ENCODE measurements at regions not wholly inside any gene's neighbourhood (a gene's known extent, or its start where the extent isn't known, plus 50 kb on each side); places are given as distances from the start of the nearest gene placed in this dataset.

DNA sequence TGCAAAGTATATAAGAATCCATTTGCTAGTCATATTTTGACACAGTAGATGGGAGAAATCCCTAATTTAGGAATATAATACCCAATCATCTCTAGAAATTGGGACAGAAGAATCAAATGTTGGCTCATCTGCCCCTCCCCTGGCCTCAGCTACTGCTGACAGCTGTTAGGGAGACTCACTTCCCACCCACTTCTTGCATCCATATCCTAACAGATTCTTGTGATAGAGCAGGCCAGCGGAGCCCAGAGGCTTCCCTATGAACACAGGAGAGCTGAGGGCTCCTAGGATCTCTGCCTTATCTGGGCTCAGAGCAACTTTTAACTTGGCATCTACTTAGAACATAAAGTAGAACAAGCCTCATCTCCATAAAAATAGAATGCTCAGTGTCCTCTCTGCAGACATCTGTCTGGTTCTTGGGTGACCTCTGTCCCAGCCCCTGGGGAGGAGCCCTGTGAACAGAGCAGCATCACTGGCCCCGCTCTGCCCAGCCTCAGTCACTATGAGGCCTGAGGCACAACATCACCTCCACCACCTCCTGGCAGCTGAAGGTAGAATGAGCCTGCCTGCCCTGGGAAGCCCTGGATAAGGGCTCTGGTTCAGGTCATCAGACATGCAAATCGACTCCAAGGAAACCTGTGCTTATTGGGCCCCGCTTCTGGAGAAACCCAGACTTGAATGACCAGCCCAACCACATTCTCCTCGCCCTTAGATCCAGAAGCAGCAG, 229.7 kb downstream of the ANKRD36B start:
- Histone ChIP-seq H3K4me1 (no peaks in the 10 kb centered on the region), H3K36me3 (no peaks in the 10 kb centered on the region), H3K4me3 (no peak overlapping the region), H3K27ac (no peak overlapping the region), H3K9me3 (no peaks in the 10 kb centered on the region), H3K27me3 (peaks cover 0 to 4% (median 0%) of the 10 kb centered on the region in 3 donors)
- TF ChIP-seq EP300 (IDR thresholded peaks at IDR 0.05), result no peak
- 58 to 76% methylated on average over 4 to 5 of the region's 5 CpGs for WGBS, 2 donors
- no peak for DNase-seq
- intact Hi-C loops (cut with DNase I), result no loop called here

DNA sequence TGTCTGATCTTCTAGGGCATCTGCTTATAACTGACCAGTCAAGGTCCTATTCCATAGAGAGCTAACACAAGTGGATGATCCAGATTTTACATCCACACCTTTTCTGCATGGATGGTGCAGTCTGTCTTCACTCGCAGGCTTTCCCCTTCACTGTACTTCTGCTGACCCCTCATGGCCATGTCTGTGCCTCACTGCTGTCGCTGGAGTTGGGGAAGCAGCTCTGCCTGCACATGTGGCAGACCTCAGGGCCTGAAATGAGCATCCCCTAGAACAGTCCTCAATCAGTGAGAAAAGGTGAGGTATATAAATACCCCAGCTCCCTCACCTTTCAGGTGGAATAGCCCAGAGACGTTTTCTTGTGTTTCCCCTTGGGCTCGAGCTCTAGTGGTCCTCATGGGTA, 233.8 kb downstream of the ANKRD36B start:
- H3K27me3 ChIP-seq, result peaks cover 0 to 5% (median 4%) of the 10 kb centered on the region in 3 donors
- H3K4me3 ChIP-seq, result no peak overlapping the region
- no peaks in the 10 kb centered on the region for H3K4me1 ChIP-seq
- no peaks in the 10 kb centered on the region for H3K36me3 ChIP-seq
- no peak for TF ChIP-seq EP300 (IDR thresholded peaks at IDR 0.05)
- TF ChIP-seq POLR2AphosphoS5 (IDR thresholded peaks at IDR 0.05), result no peak
- no peak for TF ChIP-seq POLR2A (IDR thresholded peaks at IDR 0.05)
- TF ChIP-seq, protein P1, sequence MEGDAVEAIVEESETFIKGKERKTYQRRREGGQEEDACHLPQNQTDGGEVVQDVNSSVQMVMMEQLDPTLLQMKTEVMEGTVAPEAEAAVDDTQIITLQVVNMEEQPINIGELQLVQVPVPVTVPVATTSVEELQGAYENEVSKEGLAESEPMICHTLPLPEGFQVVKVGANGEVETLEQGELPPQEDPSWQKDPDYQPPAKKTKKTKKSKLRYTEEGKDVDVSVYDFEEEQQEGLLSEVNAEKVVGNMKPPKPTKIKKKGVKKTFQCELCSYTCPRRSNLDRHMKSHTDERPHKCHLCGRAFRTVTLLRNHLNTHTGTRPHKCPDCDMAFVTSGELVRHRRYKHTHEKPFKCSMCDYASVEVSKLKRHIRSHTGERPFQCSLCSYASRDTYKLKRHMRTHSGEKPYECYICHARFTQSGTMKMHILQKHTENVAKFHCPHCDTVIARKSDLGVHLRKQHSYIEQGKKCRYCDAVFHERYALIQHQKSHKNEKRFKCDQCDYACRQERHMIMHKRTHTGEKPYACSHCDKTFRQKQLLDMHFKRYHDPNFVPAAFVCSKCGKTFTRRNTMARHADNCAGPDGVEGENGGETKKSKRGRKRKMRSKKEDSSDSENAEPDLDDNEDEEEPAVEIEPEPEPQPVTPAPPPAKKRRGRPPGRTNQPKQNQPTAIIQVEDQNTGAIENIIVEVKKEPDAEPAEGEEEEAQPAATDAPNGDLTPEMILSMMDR (IDR thresholded peaks at IDR 0.05), result no peak
- H3K9me3 ChIP-seq, result no peaks in the 10 kb centered on the region
- DNase-seq, result no peak
- H3K27ac ChIP-seq, result no peak overlapping the region
- intact Hi-C loops (cut with DNase I), result no loop called here
- WGBS, 2 donors, result 72 to 73% methylated on average over 4 of the region's 4 CpGs

DNA sequence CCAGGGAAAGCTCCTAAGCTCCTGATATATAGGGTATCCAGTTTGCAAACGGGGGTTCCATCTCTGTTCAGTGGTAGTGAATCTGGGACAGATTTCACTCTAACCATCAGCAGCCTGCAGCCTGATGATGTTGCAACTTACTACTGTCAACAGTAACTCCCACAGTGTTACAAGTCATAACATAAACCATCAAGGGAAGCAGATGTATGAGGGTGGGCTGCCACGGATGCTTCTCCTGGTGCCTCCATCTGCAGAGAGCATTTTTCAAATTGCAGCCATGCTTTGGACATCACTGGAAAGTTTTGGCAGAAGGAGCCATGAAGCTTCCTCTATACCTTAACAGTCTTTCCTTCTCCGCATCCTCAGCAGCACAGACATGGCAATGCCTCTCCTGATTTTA, 234.5 kb downstream of the ANKRD36B start:
- Histone ChIP-seq H3K4me1 (no peaks in the 10 kb centered on the region), H3K36me3 (no peaks in the 10 kb centered on the region), H3K27ac (no peak overlapping the region), H3K4me3 (no peak overlapping the region), H3K9me3 (no peaks in the 10 kb centered on the region), H3K27me3 (peaks cover 0 to 5% (median 4%) of the 10 kb centered on the region in 3 donors)
- intact Hi-C loops (cut with DNase I), result no loop called here
- TF ChIP-seq, protein P1 (IDR thresholded peaks at IDR 0.05), result no peak
- TF ChIP-seq POLR2A (IDR thresholded peaks at IDR 0.05) (no peak), EP300 (IDR thresholded peaks at IDR 0.05) (no peak), POLR2AphosphoS5 (IDR thresholded peaks at IDR 0.05) (no peak)
- WGBS, 2 donors, result 70 to 78% methylated on average over 3 of the region's 3 CpGs
- no peak for DNase-seq

DNA sequence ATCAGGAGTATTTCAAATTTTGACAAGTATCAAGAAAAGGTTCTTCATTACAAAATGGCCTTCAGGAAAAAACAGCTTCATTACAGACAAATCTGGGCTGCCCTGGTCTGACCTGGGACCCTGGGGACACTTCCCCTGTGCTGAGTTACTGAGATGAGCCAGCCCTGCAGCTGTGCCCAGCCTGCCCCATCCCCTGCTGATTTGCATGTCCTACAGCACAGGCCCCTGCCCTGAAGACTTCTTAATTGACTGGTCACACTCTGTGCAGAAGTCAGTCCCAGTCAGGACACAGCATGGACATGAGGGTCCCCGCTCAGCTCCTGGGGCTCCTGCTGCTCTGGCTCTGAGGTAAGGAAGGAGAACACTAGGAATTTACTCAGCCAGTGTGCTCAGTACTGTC, 235.1 kb downstream of the ANKRD36B start:
- intact Hi-C loops (cut with DNase I), result no loop called here
- H3K4me1 ChIP-seq, result no peaks in the 10 kb centered on the region
- WGBS, 2 donors, result 90 to 91% methylated on average over 1 of the region's 1 CpG

DNA sequence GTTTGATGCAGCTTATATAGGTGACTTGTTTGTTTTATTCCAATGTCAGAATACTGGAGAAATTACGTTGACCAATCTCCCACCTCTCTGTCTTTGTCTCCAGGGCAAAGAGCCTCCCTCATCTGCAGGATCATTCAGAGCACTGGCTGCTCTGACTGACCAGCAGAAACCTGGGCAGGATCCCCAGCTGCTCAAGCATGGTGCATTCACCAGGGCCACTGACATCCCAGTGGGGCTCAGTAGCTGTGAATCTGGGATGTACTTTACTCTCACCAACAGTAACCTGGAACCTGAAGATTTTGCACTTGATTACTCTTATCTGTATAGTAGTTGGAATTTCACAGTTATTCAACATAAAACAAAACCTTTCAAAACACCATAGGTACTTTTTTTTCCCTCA, 235.9 kb downstream of the ANKRD36 start:
- TF ChIP-seq, protein P1 (IDR thresholded peaks at IDR 0.05), result no peak
- TF ChIP-seq POLR2AphosphoS5 (IDR thresholded peaks at IDR 0.05) (no peak), EP300 (IDR thresholded peaks at IDR 0.05) (no peak), POLR2A (IDR thresholded peaks at IDR 0.05) (no peak)
- no peak overlapping the region for H3K27ac ChIP-seq
- WGBS, 2 donors, result 63 to 71% methylated on average over 1 of the region's 1 CpG
- H3K4me3 ChIP-seq, result no peak overlapping the region
- H3K36me3 ChIP-seq, result no peaks in the 10 kb centered on the region
- H3K9me3 ChIP-seq, result no peaks in the 10 kb centered on the region
- intact Hi-C loops (cut with DNase I), result no loop called here
- H3K27me3 ChIP-seq, result peaks cover 0 to 5% (median 0%) of the 10 kb centered on the region in 3 donors
- H3K4me1 ChIP-seq, result no peaks in the 10 kb centered on the region
- no peak for DNase-seq

More for the DNA sequence above, 235.1 kb downstream of the ANKRD36B start:
- DNase-seq, result no peak
- Histone ChIP-seq H3K4me3 (no peak overlapping the region), H3K27me3 (peaks cover 0 to 5% (median 4%) of the 10 kb centered on the region in 3 donors), H3K27ac (no peak overlapping the region), H3K9me3 (no peaks in the 10 kb centered on the region), H3K36me3 (no peaks in the 10 kb centered on the region)
- TF ChIP-seq, protein P1 (IDR thresholded peaks at IDR 0.05), result no peak
- no peak for TF ChIP-seq POLR2AphosphoS5 (IDR thresholded peaks at IDR 0.05)
- TF ChIP-seq EP300 (IDR thresholded peaks at IDR 0.05), result no peak
- no peak for TF ChIP-seq POLR2A (IDR thresholded peaks at IDR 0.05)

All from sigmoid colon (tissue), 6 donors.